HEK293T (cell line): ENCODE measurements at regions not wholly inside any gene's neighbourhood (a gene's known extent, or its start where the extent isn't known, plus 50 kb on each side); places are given as distances from the start of the nearest gene placed in this dataset.

Source experiments
- ARNT ChIP-seq: fragments of 450-650 bp; IDR thresholded peaks from 2 replicates; pipeline ENCODE4 v1.6.1; 2017; ENCODE audit warnings: mild to moderate bottlenecking
- BHLHE40 ChIP-seq: fragments of 450-650 bp; IDR thresholded peaks from 2 replicates; pipeline ENCODE4 v1.6.1; 2016; ENCODE audit warnings: mild to moderate bottlenecking, moderate library complexity, borderline replicate concordance
- ELF4 ChIP-seq: fragments of 450-650 bp; IDR thresholded peaks from 2 replicates; pipeline ENCODE4 v1.6.1; 2017; ENCODE audit warnings: antibody characterized with exemption
- FOXA1 ChIP-seq: fragments of 450-650 bp; IDR thresholded peaks from 2 replicates; pipeline ENCODE4 v1.6.1; 2016; ENCODE audit warnings: mild to moderate bottlenecking
- FOXK2 ChIP-seq: fragments of 450-650 bp; IDR thresholded peaks from 2 replicates; pipeline ENCODE4 v1.6.1; 2016; ENCODE audit warnings: mild to moderate bottlenecking
- FOXM1 ChIP-seq: fragments of 450-650 bp; IDR thresholded peaks from 2 replicates; pipeline ENCODE4 v1.6.1; 2017; ENCODE audit warnings: mild to moderate bottlenecking, borderline replicate concordance
- HDGF ChIP-seq: fragments of 450-650 bp; IDR thresholded peaks from 2 replicates; pipeline ENCODE4 v1.6.1; 2017; ENCODE audit warnings: antibody characterized with exemption, borderline replicate concordance
- LEF1 ChIP-seq: fragments of 450-650 bp; IDR thresholded peaks from 2 replicates; pipeline ENCODE4 v1.6.1; 2017; ENCODE audit warnings: mild to moderate bottlenecking, borderline replicate concordance
- NFRKB ChIP-seq: fragments of 450-650 bp; IDR thresholded peaks from 2 replicates; pipeline ENCODE4 v1.6.1; 2016; ENCODE audit warnings: mild to moderate bottlenecking, moderate library complexity
- SP1 ChIP-seq: fragments of 450-650 bp; IDR thresholded peaks from 2 replicates; pipeline ENCODE4 v1.6.1; 2017
- SUZ12 ChIP-seq: fragments of 450-650 bp; IDR thresholded peaks from 2 replicates; pipeline ENCODE4 v1.6.1; 2016; ENCODE audit warnings: mild to moderate bottlenecking
- ZNF384 ChIP-seq: fragments of 450-650 bp; IDR thresholded peaks from 2 replicates; pipeline ENCODE4 v1.6.1; 2016

GRCh38 chr20:51216850-51217249 lies 193.9 kb upstream of the KCNG1 start:
- no peak for TF ChIP-seq ELF4
- TF ChIP-seq SUZ12 = no peak
- TF ChIP-seq FOXK2 = no peak
- no peak for TF ChIP-seq HDGF
- TF ChIP-seq ARNT = no peak
- TF ChIP-seq FOXM1 = no peak
- no peak for TF ChIP-seq SP1
- TF ChIP-seq ZNF384 = no peak
- no peak for TF ChIP-seq LEF1
- TF ChIP-seq BHLHE40 = no peak
- TF ChIP-seq NFRKB = no peak
- TF ChIP-seq FOXA1 = no peak
